ENCODE measurements at regions not wholly inside any gene's neighbourhood (a gene's known extent, or its start where the extent isn't known, plus 50 kb on each side); places are given as distances from the start of the nearest gene placed in this dataset.

DNA sequence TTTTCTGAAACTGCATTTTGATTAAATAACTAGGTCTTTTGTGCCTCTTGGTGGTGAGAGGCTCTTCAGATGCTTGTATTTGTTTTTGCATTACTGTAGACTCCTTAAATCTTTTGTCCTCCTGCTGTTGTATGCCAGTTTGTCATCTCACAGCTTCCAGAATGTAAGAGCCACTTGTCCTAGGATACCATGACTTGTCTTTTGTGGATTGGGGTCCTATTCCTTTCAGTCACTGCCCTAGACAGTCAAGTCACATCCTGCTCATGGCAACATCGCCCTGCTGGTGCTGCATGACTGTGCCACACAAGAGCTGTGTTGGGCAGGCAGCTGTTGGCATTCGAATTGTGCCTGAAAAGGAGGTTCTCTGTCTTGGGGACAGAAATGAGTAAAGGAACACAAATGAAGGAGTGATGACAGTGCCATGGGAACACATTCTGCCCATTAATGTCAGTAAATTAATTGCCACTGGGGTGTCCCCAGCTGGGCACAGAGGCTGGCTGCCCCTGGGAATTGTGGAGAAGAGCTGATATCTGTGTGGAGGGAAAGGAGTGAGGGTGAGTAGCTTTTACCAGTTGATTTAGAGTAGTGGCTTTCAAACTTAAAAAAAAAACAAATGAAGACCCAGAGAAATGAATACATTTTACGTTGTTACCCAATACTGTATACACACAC, 140.3 kb downstream of the ARL6IP6 start:
- no peak for TF ChIP-seq CTCF (IDR thresholded peaks at IDR 0.05; ENCODE audit: low read length)
- TF ChIP-seq EZH2phosphoT487 (IDR thresholded peaks at IDR 0.05; ENCODE audit: low read length), result no peak
- TF ChIP-seq EZH2 (optimal IDR thresholded peaks at IDR 0.05; ENCODE audit: low read depth, low read length), result no peak

Data from MM.1S (cell line).